ENCODE measurements at regions not wholly inside any gene's neighbourhood (a gene's known extent, or its start where the extent isn't known, plus 50 kb on each side); places are given as distances from the start of the nearest gene placed in this dataset.

GRCh38 chr18:78538669-78539440 lies 440.8 kb upstream of the SALL3 start:
- DNase-seq (ENCODE audit: low spot score) = no peak

GRCh38 chr18:78540636-78541529 lies 438.7 kb upstream of the SALL3 start:
- DNase-seq (ENCODE audit: low spot score) = no peak

GRCh38 chr18:78542204-78542603 lies 437.4 kb upstream of the SALL3 start:
- DNase-seq (ENCODE audit: low spot score) = no peak

- no peak for DNase-seq (ENCODE audit: low spot score)
Observed at GRCh38 chr18:78543201-78543725, 436.4 kb upstream of the SALL3 start.

- DNase-seq (ENCODE audit: low spot score) = no peak
Observed at GRCh38 chr18:78546281-78546680, 433.3 kb upstream of the SALL3 start.

- DNase-seq (ENCODE audit: low spot score) = no peak
Observed at GRCh38 chr18:78547817-78548216, 431.8 kb upstream of the SALL3 start.

GRCh38 chr18:78548261-78549058 lies 431.2 kb upstream of the SALL3 start:
- DNase-seq (ENCODE audit: low spot score) = no peak

GRCh38 chr18:78549971-78550370 lies 429.6 kb upstream of the SALL3 start:
- no peak for DNase-seq (ENCODE audit: low spot score)

- DNase-seq (ENCODE audit: low spot score) = no peak
Observed at GRCh38 chr18:78554944-78555608, 424.5 kb upstream of the SALL3 start.

GRCh38 chr18:78557371-78557770 lies 422.2 kb upstream of the SALL3 start:
- no peak for DNase-seq (ENCODE audit: low spot score)

GRCh38 chr18:78558101-78558810 lies 421.4 kb upstream of the SALL3 start:
- no peak for DNase-seq (ENCODE audit: low spot score)

- DNase-seq (ENCODE audit: low spot score) = no peak
Observed at GRCh38 chr18:78558948-78559347, 420.7 kb upstream of the SALL3 start.

GRCh38 chr18:78559584-78559983 lies 420.0 kb upstream of the SALL3 start:
- no peak for DNase-seq (ENCODE audit: low spot score)

GRCh38 chr18:78561757-78562510 lies 417.7 kb upstream of the SALL3 start:
- no peak for DNase-seq (ENCODE audit: low spot score)

- DNase-seq (ENCODE audit: low spot score) = no peak
Observed at GRCh38 chr18:78562531-78562961, 417.1 kb upstream of the SALL3 start.

- DNase-seq (ENCODE audit: low spot score) = no peak
Observed at GRCh38 chr18:78563110-78563509, 416.5 kb upstream of the SALL3 start.

- DNase-seq (ENCODE audit: low spot score) = no peak
Observed at GRCh38 chr18:78564030-78564429, 415.6 kb upstream of the SALL3 start.

GRCh38 chr18:78564518-78564917 lies 415.1 kb upstream of the SALL3 start:
- no peak for DNase-seq (ENCODE audit: low spot score)

GRCh38 chr18:78565240-78565639 lies 414.4 kb upstream of the SALL3 start:
- DNase-seq (ENCODE audit: low spot score) = no peak

GRCh38 chr18:78566065-78566464 lies 413.6 kb upstream of the SALL3 start:
- DNase-seq (ENCODE audit: low spot score) = no peak

All from COLO829 (cell line).